ENCODE measurements at regions not wholly inside any gene's neighbourhood (a gene's known extent, or its start where the extent isn't known, plus 50 kb on each side); places are given as distances from the start of the nearest gene placed in this dataset.
"Not testable (repeated sequence)": the region's sequence is repeated elsewhere in the genome, so short reads cannot be mapped to it uniquely, and the experiment has no call there.

DNA sequence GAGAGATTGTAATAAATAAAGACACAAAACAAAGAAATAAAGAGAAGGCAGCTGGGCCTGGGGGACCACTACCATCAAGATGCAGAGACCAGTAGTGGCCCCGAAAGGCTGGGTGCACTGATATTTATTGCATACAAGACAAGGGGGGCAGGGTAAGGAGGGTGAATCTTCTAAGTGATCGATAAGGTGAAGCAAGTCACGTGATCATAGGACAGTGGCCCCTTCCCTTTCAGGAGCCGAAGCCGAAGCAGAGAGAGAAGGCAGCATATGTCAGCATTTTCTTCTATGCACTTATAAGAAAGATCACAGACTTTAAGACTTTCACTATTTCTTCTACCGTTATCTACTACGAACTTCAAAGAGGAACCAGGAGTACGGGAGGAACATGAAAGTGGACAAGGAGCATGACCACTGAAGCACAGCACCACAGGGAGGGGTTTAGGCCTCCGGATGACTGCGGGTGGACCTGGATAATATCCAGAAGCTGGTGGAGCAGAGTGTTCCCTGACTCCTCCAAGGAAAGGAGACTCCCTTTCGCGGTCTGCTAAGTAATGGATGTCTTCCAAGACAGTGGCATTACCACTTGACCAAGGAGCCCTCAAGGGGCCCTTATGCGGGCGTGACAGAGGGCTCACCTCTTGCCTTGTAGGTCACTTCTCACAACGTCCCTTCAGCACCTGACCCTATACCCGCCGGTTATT, 126.4 kb downstream of the RBM46 start:
- not testable (repeated sequence) for H4K20me1 ChIP-seq; H3K27me3 ChIP-seq; H3K4me3 ChIP-seq; H3K9ac ChIP-seq; H3K4me2 ChIP-seq; H3K36me3 ChIP-seq; H3K9me3 ChIP-seq (replicated peaks in 1 of 11); H3K4me1 ChIP-seq; H3K27ac ChIP-seq

DNA sequence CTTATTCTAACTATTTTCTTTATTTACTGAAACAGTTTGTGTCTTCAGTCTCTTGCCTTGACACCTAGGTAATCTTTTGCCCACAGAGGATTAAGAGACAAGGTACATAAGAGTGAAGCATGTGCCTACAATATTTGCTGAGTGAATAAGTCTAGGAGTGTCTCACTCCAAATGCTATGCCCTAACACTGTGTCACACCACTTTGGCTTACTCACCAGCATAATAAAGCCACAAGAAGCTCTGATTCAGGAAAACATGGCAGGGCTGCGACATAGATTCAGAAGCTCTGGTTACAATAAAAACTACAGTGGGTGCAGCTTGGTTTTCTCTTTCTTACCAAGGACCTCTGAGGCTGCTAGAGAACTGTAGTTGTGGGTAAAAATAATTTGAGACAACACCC, 127.1 kb downstream of the RBM46 start:
- Histone ChIP-seq H3K4me3 (no peak overlapping the region), H3K4me1 (0 out of 20 replicates have a peak, but pooled peaks cover 0 to 4% (median 0%) of the 10 kb centered on the region in 10 experiments), H3K27me3 (no peaks in the 10 kb centered on the region), H4K20me1 (no peaks in the 10 kb centered on the region), H3K9me3 (replicated peaks in 1 of 11) (peaks cover 0 to 3% (median 0%) of the 10 kb centered on the region in 11 experiments; a peak in 1 of 22 replicates), H3K36me3 (no peaks in the 10 kb centered on the region), H3K27ac (no peak overlapping the region), H3K9ac (no peak overlapping the region), H3K4me2 (no peak overlapping the region)
- no peak for TF ChIP-seq Cebpa-rat (IDR thresholded peaks at IDR 0.05)

DNA sequence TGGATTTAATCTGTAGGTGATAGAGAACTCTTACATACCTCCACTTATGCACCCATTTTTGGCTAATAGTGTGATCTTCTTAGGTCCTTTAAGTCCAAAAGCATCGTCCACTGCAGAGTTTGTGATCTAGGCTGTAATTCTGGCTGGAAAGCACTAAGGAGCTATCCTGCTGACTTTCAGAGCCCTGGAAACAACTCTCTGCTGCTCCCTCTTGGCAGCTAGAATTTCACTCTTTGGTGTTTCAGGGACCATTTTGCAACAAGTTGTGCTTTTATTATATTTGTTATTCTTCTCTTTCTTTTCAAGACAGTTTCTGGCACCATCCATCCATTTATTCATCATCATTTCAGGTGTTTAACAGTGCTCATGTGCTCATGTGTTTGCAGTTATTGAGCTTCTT, 130.0 kb downstream of the RBM46 start:
- no peak for TF ChIP-seq Cebpa-rat (IDR thresholded peaks at IDR 0.05)
- peaks cover 0 to 3% (median 0%) of the 10 kb centered on the region in 11 experiments; a peak in 1 of 22 replicates for H3K9me3 ChIP-seq (replicated peaks in 1 of 11)
- no peaks in the 10 kb centered on the region for H3K27me3 ChIP-seq
- H3K27ac ChIP-seq = no peak overlapping the region
- H4K20me1 ChIP-seq = no peaks in the 10 kb centered on the region
- no peak overlapping the region for H3K4me3 ChIP-seq
- H3K4me1 ChIP-seq = 0 out of 20 replicates have a peak, but pooled peaks cover 0 to 4% (median 0%) of the 10 kb centered on the region in 10 experiments
- H3K4me2 ChIP-seq = no peak overlapping the region
- H3K36me3 ChIP-seq = no peaks in the 10 kb centered on the region
- no peak overlapping the region for H3K9ac ChIP-seq

DNA sequence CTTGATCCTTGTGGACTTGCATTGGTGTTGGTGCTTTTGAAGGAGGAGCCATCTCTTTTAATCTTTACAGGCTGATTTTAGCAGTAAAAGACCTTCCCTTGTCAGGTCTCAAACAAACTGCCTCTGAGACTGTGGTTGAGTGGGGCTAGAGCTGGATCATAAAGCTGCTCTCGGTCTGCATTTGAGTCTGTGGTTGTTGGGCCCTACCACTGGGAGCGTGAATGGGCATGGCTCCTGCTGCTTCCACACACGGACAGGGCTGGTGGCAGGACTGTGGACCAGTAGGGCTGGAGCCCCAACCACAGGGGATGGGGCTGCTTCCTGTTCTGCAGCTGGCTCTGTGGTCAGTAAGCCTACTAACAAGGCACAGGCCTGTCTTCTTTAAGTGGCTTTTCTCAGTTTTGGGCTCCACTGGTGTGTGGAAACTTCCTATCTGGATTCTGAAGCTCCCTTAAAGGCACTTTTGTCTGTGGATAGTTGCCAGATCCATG, 130.6 kb downstream of the RBM46 start:
- H3K4me1 ChIP-seq = 0 out of 20 replicates have a peak, but pooled peaks cover 0 to 4% (median 0%) of the 10 kb centered on the region in 10 experiments
- no peaks in the 10 kb centered on the region for H3K27me3 ChIP-seq
- no peak overlapping the region for H3K27ac ChIP-seq
- no peak for TF ChIP-seq Cebpa-rat (IDR thresholded peaks at IDR 0.05)
- H3K9me3 ChIP-seq (replicated peaks in 1 of 11) = no peaks in the 10 kb centered on the region
- no peaks in the 10 kb centered on the region for H3K36me3 ChIP-seq
- peak overlapping the region in 4 of 11 experiments; percentile 6 to 37 (median 21); a peak in 1 of 22 replicates for H3K4me2 ChIP-seq
- no peaks in the 10 kb centered on the region for H4K20me1 ChIP-seq
- no peak overlapping the region for H3K9ac ChIP-seq
- H3K4me3 ChIP-seq = no peak overlapping the region

DNA sequence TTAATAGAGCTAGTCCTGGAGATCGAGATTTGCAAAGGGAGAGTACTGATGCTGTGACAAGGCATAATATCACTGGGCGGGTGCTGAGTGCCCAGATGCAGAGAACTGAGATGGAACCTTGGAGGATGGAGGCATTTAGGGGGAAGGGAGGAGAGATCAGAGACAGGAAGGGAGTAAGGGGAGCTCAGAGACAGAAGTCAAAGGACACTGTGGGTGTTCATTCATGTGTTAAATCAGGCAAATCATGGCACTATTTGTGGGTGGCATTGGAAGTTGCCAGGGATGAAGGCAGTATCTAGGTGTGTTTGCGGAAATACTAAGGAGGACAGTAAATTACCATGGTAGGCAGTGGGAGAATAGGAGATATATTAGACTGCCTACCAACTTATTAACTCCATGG, 135.0 kb downstream of the RBM46 start:
- H3K9ac ChIP-seq = no peak overlapping the region
- H3K4me1 ChIP-seq = 0 out of 20 replicates have a peak, but pooled peaks cover 0 to 4% (median 0%) of the 10 kb centered on the region in 10 experiments
- H3K4me3 ChIP-seq = no peak overlapping the region
- no peak for TF ChIP-seq Cebpa-rat (IDR thresholded peaks at IDR 0.05)
- no peaks in the 10 kb centered on the region for H3K27me3 ChIP-seq
- H3K4me2 ChIP-seq = no peak overlapping the region
- H3K9me3 ChIP-seq (replicated peaks in 1 of 11) = no peaks in the 10 kb centered on the region
- H3K36me3 ChIP-seq = no peaks in the 10 kb centered on the region
- H4K20me1 ChIP-seq = no peaks in the 10 kb centered on the region
- H3K27ac ChIP-seq = no peak overlapping the region

DNA sequence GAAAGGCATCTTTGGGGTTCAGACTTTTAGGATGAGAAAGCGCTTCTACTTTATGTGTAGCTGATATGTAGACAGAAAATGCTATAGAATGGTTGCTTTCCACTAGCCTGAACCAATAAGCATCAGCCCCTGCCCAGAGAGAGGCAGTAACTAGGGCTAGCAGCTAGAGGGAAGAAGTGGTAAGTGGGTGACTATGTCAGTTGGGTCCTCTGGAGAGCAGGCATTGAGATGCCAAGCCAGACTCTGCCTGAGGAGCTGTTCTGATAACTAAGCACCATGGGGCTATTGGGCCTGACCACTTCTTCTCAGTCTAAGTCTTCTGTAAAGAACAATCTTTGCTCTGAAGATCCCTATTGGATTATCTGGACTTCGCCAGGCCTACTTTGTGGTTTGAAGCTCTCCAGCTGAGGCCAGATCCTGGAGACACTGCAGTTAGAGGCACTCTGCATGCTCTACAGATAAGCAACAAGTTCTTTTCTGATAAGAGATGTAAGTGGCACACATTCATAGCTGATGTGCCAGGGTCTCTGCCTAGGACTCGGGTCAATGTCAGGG, 146.1 kb downstream of the RBM46 start:
- Histone ChIP-seq H3K4me1 (no peaks in the 10 kb centered on the region), H3K9ac (no peak overlapping the region), H4K20me1 (no peaks in the 10 kb centered on the region), H3K36me3 (no peaks in the 10 kb centered on the region), H3K27me3 (no peaks in the 10 kb centered on the region), H3K4me3 (no peak overlapping the region), H3K4me2 (no peak overlapping the region), H3K9me3 (replicated peaks in 1 of 11) (peaks cover 10 to 20% (median 15%) of the 10 kb centered on the region in 11 experiments; a peak in 21 of 22 replicates), H3K27ac (no peak overlapping the region)
- no peak for TF ChIP-seq Cebpa-rat (IDR thresholded peaks at IDR 0.05)

DNA sequence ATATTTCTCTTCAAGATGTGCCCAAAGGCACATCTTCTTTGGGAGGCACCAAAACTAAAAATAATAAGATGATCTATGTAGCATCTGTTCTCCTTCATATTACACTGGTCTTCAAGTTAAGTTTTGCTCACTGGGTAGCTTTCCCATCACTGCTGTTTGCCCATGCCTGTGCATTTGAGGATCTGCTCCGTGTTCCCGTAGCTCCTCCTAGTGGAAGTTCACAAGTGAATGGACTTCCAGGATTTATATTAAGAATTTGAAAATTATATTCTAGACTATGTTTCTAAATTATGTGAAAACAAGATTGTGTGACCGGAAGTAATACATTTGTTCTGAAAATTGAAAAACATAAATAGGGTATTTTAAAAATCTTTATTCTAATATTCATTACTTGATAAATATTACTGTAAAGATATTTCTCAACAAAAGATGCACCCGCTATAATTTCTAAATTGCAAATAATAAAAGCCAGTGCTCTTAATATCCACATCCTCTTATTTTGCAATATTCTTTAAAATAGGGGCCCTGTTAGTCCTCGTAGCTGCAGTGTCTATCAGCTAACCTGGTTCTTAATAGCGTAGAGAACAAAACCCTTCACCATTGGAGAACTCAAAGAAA, 147.7 kb downstream of the RBM46 start:
- Histone ChIP-seq H3K27ac (no peak overlapping the region), H3K4me2 (no peak overlapping the region), H4K20me1 (no peaks in the 10 kb centered on the region), H3K4me1 (no peaks in the 10 kb centered on the region), H3K9ac (no peak overlapping the region), H3K9me3 (replicated peaks in 1 of 11) (peaks cover 12 to 25% (median 20%) of the 10 kb centered on the region in 11 experiments; a peak in 21 of 22 replicates), H3K27me3 (no peaks in the 10 kb centered on the region), H3K36me3 (no peaks in the 10 kb centered on the region), H3K4me3 (no peak overlapping the region)
- TF ChIP-seq Cebpa-rat (IDR thresholded peaks at IDR 0.05) = no peak

DNA sequence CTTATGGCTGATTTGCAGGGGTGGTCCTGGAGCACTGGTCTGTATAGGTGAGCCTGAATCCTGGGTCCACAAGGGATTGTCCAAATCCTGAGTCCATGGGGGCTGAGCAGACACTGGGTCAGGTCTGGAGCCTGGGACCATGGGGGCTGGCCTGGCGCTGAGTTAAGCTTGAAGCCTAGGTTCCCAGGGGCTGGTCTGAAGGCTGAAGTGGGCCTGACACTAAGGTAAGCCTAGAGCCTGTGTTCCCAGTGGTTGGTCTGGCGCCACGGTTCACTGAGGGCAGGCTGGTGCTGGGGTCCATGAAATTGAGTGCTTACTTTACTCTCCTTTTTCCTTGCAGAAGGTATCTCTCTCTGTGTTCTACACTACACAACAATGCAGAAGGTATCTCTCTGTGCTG, 155.8 kb downstream of the RBM46 start:
- H3K27ac ChIP-seq = no peak overlapping the region
- H3K9me3 ChIP-seq (replicated peaks in 1 of 11) = peaks cover 0 to 15% (median 8%) of the 10 kb centered on the region in 11 experiments; a peak in 16 of 22 replicates
- no peaks in the 10 kb centered on the region for H3K27me3 ChIP-seq
- H3K4me2 ChIP-seq = no peak overlapping the region
- H3K36me3 ChIP-seq = no peaks in the 10 kb centered on the region
- no peak overlapping the region for H3K9ac ChIP-seq
- no peaks in the 10 kb centered on the region for H4K20me1 ChIP-seq
- no peak for TF ChIP-seq Cebpa-rat (IDR thresholded peaks at IDR 0.05)
- no peaks in the 10 kb centered on the region for H3K4me1 ChIP-seq
- H3K4me3 ChIP-seq = no peak overlapping the region

DNA sequence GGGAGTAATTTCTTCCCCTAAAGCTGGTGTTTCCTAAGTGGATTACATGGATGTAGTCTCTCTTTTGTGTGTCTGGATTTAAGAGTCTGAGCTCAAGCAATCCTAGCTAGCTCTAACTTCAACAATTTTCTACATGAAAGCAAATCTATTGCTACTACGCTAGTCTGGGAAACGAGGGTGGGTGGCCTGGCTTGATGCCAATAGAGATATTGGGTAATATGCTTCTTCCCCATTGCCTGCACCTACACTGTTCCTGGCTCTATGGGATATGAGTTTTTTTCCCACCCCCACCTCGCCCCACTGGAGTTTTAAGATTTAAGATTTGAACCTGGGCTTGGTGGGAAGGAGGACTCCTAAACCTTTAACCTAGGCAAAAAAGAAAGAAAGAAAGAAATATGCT, 158.8 kb downstream of the RBM46 start:
- no peak overlapping the region for H3K27ac ChIP-seq
- H3K9ac ChIP-seq = no peak overlapping the region
- no peak for TF ChIP-seq Cebpa-rat (IDR thresholded peaks at IDR 0.05)
- H3K4me3 ChIP-seq = no peak overlapping the region
- no peaks in the 10 kb centered on the region for H3K27me3 ChIP-seq
- H3K36me3 ChIP-seq = no peaks in the 10 kb centered on the region
- H4K20me1 ChIP-seq = no peaks in the 10 kb centered on the region
- peaks cover 0 to 6% (median 0%) of the 10 kb centered on the region in 11 experiments; a peak in 2 of 22 replicates for H3K9me3 ChIP-seq (replicated peaks in 1 of 11)
- no peak overlapping the region for H3K4me2 ChIP-seq
- H3K4me1 ChIP-seq = no peaks in the 10 kb centered on the region
